HepG2 (cell line): ENCODE measurements at regions not wholly inside any gene's neighbourhood (a gene's known extent, or its start where the extent isn't known, plus 50 kb on each side); places are given as distances from the start of the nearest gene placed in this dataset.
A peak's percentile ranks its signal among the peaks of the same experiment; 100 is the strongest.

Experiments used
- ATAC-seq: fragments of 200-7000 bp; cut with Tn5 transposase; 3 replicates; pipeline ENCODE4 v1.9.1; 2020; ENCODE audit warnings: mild to moderate bottlenecking, moderate library complexity
- BruUV-seq: library from RNA; stranded (reverse); fragments of 400-500 nt; replicated peaks from 2 replicates; lab custom pipeline; 2021; lab: Mats Ljungman, UMichigan
- CTCF ChIA-PET: fragments of 300-600 bp; formaldehyde crosslinking; extraction: SDS; loops from one replicate; lab custom pipeline; 2021; ENCODE audit warnings: low total read pairs, inconsistent platforms, low intra/inter-chr PET ratio; lab: Yijun Ruan, JAX
- POLR2A ChIA-PET: fragments of 350-600 bp; sonication (Branson Sonifier 250); formaldehyde crosslinking; loops from one replicate; lab custom pipeline; 2020; ENCODE audit warnings: antibody characterized with exemption, inconsistent platforms; lab: Yijun Ruan, JAX
- DNase-seq: peaks from one replicate; pipeline ENCODE4 v3.0.0-alpha.2; 2015; ENCODE audit warnings: low spot score
- FAIRE-seq: peaks from 3 replicates; lab custom pipeline; 2011; peaks lifted over from hg19 to GRCh38; lab: Jason Lieb, UNC
- H2AFZ ChIP-seq: one replicate; pipeline ENCODE4 v1.6.1; 2011; ENCODE audit warnings: low read length, inconsistent platforms
- H3K27ac ChIP-seq: fragments of 300-600 bp; 3 replicates; pipeline ENCODE4 v1.8.0; 2011; ENCODE audit warnings: mixed run types, mild to moderate bottlenecking, mixed read lengths, low read length, inconsistent platforms; ENCODE audit not compliant: insufficient read depth; ENCODE audit errors: extremely low read length
- H3K27me3 ChIP-seq, 2 experiments: fragments of 200-600 bp in 1 of 2; 2 replicates in 1 of 2; 3 replicates in 1 of 2; pipeline versions ENCODE4 v1.6.0 to v1.8.0; 2011; ENCODE audit warnings: low read length in 2 of 2, mild to moderate bottlenecking in 2 of 2, moderate library complexity in 2 of 2, inconsistent platforms in 1 of 2; ENCODE audit not compliant: insufficient read depth in 2 of 2, control insufficient read depth in 1 of 2
- H3K36me3 ChIP-seq, 2 experiments: fragments of 200-600 bp in 1 of 2; replicated peaks in 1 of 2; 2 replicates in 1 of 2; 3 replicates in 1 of 2; pipeline versions ENCODE4 v1.5.1 to v1.8.0; 2011; ENCODE audit warnings: low read length in 2 of 2, inconsistent platforms in 1 of 2; ENCODE audit not compliant: insufficient read depth in 2 of 2, control insufficient read depth in 1 of 2
- H3K4me1 ChIP-seq: 2 replicates; pipeline ENCODE4 v1.5.1; 2012; ENCODE audit warnings: low read length, inconsistent platforms; ENCODE audit not compliant: insufficient read depth
- H3K4me2 ChIP-seq: 2 replicates; pipeline ENCODE4 v1.6.0; 2011; ENCODE audit warnings: low read depth, low read length, inconsistent platforms
- H3K4me3 ChIP-seq, 3 experiments: fragments of 200-600 bp in 1 of 3; sonication (generic), shearing (Covaris generic) in 1 of 3; replicated peaks in 1 of 3; 2 replicates each; pipeline ENCODE4 v1.5.1; 2011 to 2016; ENCODE audit warnings: low read length in 3 of 3, inconsistent platforms in 2 of 3, low read depth in 2 of 3, mild to moderate bottlenecking in 2 of 3, control low read depth in 1 of 3, mixed read lengths in 1 of 3; ENCODE audit not compliant: insufficient read depth in 1 of 3
- H3K79me2 ChIP-seq: one replicate; pipeline ENCODE4 v1.6.1; 2011; ENCODE audit warnings: low read length, inconsistent platforms; ENCODE audit not compliant: insufficient read depth
- H3K9ac ChIP-seq: 2 replicates; pipeline ENCODE4 v1.6.0; 2011; ENCODE audit warnings: mild to moderate bottlenecking, low read depth, low read length, inconsistent platforms; ENCODE audit not compliant: insufficient read depth
- H3K9me3 ChIP-seq: 2 replicates; pipeline ENCODE4 v1.5.1; 2012; ENCODE audit warnings: mild to moderate bottlenecking, low read length
- H4K20me1 ChIP-seq: 2 replicates; pipeline ENCODE4 v1.6.0; 2011; ENCODE audit warnings: inconsistent platforms, mild to moderate bottlenecking, low read length, moderate library complexity; ENCODE audit not compliant: insufficient read depth
- ARNT2 ChIP-seq: sonication (generic); formaldehyde crosslinking; IDR thresholded peaks from 2 replicates; pipeline ENCODE4 v1.8.0; 2022; ENCODE audit warnings: mild to moderate bottlenecking, low read depth, missing genetic modification reagents, moderate library complexity
- CHD2 ChIP-seq: IDR thresholded peaks from 2 replicates; pipeline ENCODE4 v1.6.1; 2011; ENCODE audit warnings: low read depth, low read length, improper control_type of control experiment
- JDP2 ChIP-seq: sonication (generic); formaldehyde crosslinking; IDR thresholded peaks from 2 replicates; pipeline ENCODE4 v1.8.1; 2022; ENCODE audit warnings: missing genetic modification reagents, borderline replicate concordance
- MED1 ChIP-seq: sonication (generic); formaldehyde crosslinking; IDR thresholded peaks from 2 replicates; pipeline ENCODE4 v1.4.0; 2020; ENCODE audit warnings: missing genetic modification reagents
- NFATC3 ChIP-seq: sonication (generic); formaldehyde crosslinking; IDR thresholded peaks from 2 replicates; pipeline ENCODE4 v1.5.1; 2020; ENCODE audit warnings: mild to moderate bottlenecking, missing genetic modification reagents
- NR2F1 ChIP-seq, 2 experiments: fragments of 450-650 bp in 1 of 2; formaldehyde crosslinking in 1 of 2; IDR thresholded peaks; 2 replicates each; pipeline versions ENCODE4 v1.5.0 to v1.6.1; 2016 to 2020; ENCODE audit warnings: mild to moderate bottlenecking in 1 of 2, missing compliant biosample characterization in 1 of 2, missing genetic modification reagents in 1 of 2, moderate library complexity in 1 of 2
- REL ChIP-seq: sonication (generic); formaldehyde crosslinking; conservative IDR thresholded peaks from 2 replicates; pipeline ENCODE4 v1.8.0; 2022; ENCODE audit warnings: mild to moderate bottlenecking, missing genetic modification reagents, moderate library complexity
- SATB2 ChIP-seq: sonication (generic); formaldehyde crosslinking; IDR thresholded peaks from 2 replicates; pipeline ENCODE4 v1.5.0; 2020; ENCODE audit warnings: missing genetic modification reagents
- SMAD1 ChIP-seq: sonication (generic); formaldehyde crosslinking; IDR thresholded peaks from 2 replicates; pipeline ENCODE4 v1.4.0; 2020; ENCODE audit warnings: missing genetic modification reagents, low read depth, mild to moderate bottlenecking, borderline replicate concordance
- SMAD9 ChIP-seq: sonication (generic); formaldehyde crosslinking; IDR thresholded peaks from 2 replicates; pipeline ENCODE4 v1.5.1; 2020; ENCODE audit warnings: mild to moderate bottlenecking, missing genetic modification reagents
- WGBS: methylation state at CpG from one replicate; pipeline ENCODE4 v1.1.6; 2017; ENCODE audit warnings: low lambda C conversion rate; 5-methylcytosine and 5-hydroxymethylcytosine counted together
- in situ Hi-C: cut with HindIII; loops from 2 replicates; pipeline ENCODE4 v1.10.0; 2017; ENCODE audit warnings: low pct_unique_long_range_greater_than_20kb; ENCODE audit not compliant: extremely low pct_ligation_motif_present
- intact Hi-C: fragments of 100-400 bp; cut with micrococcal nuclease; formaldehyde crosslinking; loops from one replicate; pipeline ENCODE4 v1.10.0; 2022; ENCODE audit not compliant: unreplicated experiment
- TF ChIP-seq, protein P1 (sequence below): sonication (generic); formaldehyde crosslinking; IDR thresholded peaks from 2 replicates; pipeline ENCODE4 v1.8.1; 2023; ENCODE audit warnings: mild to moderate bottlenecking, moderate library complexity, missing genetic modification reagents

DNA sequence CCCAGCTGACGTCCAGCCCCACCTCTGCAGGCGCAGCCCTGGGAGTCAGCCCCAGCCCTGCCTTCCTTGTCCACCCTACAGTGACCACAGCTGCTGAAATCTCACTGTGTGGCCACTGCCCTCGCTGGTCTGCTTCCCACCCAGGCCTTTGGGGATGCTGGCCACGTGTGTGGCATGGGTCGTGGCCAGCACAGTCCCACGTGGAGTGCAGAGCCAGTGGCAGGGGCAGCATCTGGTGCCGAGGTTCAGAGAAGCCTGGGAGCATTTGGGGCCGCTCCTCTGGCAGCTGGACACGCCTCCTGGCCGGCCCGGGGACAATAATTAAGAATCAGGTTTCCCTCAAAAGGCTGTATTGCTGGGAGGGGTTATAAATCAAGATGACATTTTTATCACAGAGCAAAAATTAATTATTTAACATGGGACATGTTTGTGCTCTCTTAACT is 92.1 kb downstream of the HMX1 start:
- Histone ChIP-seq H3K4me3 (no peak overlapping the region), H4K20me1 (peaks cover 3% of the 10 kb centered on the region; the same call in 1 of the 2 replicates), H3K4me2 (no peak overlapping the region), H3K36me3 (no peaks in the 10 kb centered on the region), H2AFZ (no peak overlapping the region), H3K27me3 (peaks cover 3 to 36% of the 10 kb centered on the region in 2 experiments; a peak in 4 of 5 replicates), H3K4me1 (no peaks in the 10 kb centered on the region), H3K27ac (no peak overlapping the region), H3K79me2 (no peaks in the 10 kb centered on the region), H3K9me3 (no peaks in the 10 kb centered on the region), H3K9ac (no peak overlapping the region)
- FAIRE-seq (no peak), DNase-seq (no peak), ATAC-seq (0 out of 3 replicates have a peak, but pooled peaks have one; percentile 17)
- WGBS, result 0% methylated on average over 7 of the region's 11 CpGs
- in situ Hi-C loops (no loop called here), intact Hi-C loops (no loop called here)
- no TSS peak for BruUV-seq
- POLR2A ChIA-PET, result no interaction called here
- TF ChIP-seq JDP2 (CRISPR knock-in tag) (no peak), NFATC3 (CRISPR knock-in tag) (no peak), ARNT2 (CRISPR knock-in tag) (no peak), MED1 (CRISPR knock-in tag) (no peak), SMAD9 (CRISPR knock-in tag) (no peak), REL (CRISPR knock-in tag) (no peak), SMAD1 (CRISPR knock-in tag) (no peak), NR2F1 (CRISPR knock-in tag; IDR thresholded peaks at IDR 0.05) (no peak), SATB2 (CRISPR knock-in tag) (no peak), CHD2 (no peak)
- TF ChIP-seq, protein P1, sequence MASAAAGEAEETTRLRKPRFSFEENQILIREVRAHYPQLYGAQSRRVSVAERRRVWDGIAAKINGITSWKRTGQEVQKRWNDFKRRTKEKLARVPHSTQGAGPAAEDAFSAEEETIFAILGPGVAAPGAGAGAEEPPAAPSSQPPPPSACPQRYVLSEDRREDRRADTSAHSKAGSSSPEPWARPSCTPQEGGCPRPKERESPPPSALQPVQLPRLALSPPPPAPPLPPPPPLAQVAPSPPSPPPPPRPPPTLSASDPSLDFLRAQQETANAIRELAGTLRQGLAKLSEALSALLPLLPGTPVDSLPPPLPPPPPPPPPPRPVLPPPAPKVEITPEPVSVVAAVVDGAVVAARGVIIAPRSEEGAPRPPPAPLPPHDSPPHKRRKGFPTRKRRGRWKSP (CRISPR knock-in tag), result no peak
- CTCF ChIA-PET, result no interaction called here
